HG03066 (cell line): ENCODE measurements at regions not wholly inside any gene's neighbourhood (a gene's known extent, or its start where the extent isn't known, plus 50 kb on each side); places are given as distances from the start of the nearest gene placed in this dataset.

Experiments used
- ATAC-seq: cut with Tn5 transposase; IDR thresholded peaks from one replicate; pipeline ENCODE4 v1.9.1; 2021; ENCODE audit warnings: low read depth; ENCODE audit not compliant: unreplicated experiment

- no peak for ATAC-seq
Measured at GRCh38 chr15:97126553-97127233, 796.2 kb downstream of the NR2F2 start.

GRCh38 chr15:97129674-97130073 lies 799.2 kb downstream of the NR2F2 start:
- ATAC-seq: no peak

- no peak for ATAC-seq
Measured at GRCh38 chr15:97140216-97140615, 809.7 kb downstream of the NR2F2 start.

- ATAC-seq: no peak
Measured at GRCh38 chr15:97141360-97141759, 810.9 kb downstream of the NR2F2 start.

- no peak for ATAC-seq
Measured at GRCh38 chr15:97141871-97142270, 811.4 kb downstream of the NR2F2 start.

GRCh38 chr15:97143592-97144376 lies 813.3 kb downstream of the NR2F2 start:
- no peak for ATAC-seq

GRCh38 chr15:97144377-97144711 lies 813.8 kb downstream of the NR2F2 start:
- ATAC-seq: no peak

- no peak for ATAC-seq
Measured at GRCh38 chr15:97146929-97147870, 813.3 kb upstream of the ARRDC4 start.

GRCh38 chr15:97153356-97153965 lies 807.0 kb upstream of the ARRDC4 start:
- ATAC-seq: no peak

- ATAC-seq: no peak
Measured at GRCh38 chr15:97156739-97157265, 803.7 kb upstream of the ARRDC4 start.

- ATAC-seq: no peak
Measured at GRCh38 chr15:97162805-97163495, 797.6 kb upstream of the ARRDC4 start.

GRCh38 chr15:97165205-97165604 lies 795.3 kb upstream of the ARRDC4 start:
- ATAC-seq: no peak

- no peak for ATAC-seq
Measured at GRCh38 chr15:97168704-97169475, 791.6 kb upstream of the ARRDC4 start.

- ATAC-seq: no peak
Measured at GRCh38 chr15:97171556-97171955, 788.9 kb upstream of the ARRDC4 start.

GRCh38 chr15:97174886-97175540 lies 785.5 kb upstream of the ARRDC4 start:
- ATAC-seq: no peak

GRCh38 chr15:97177151-97177577 lies 783.3 kb upstream of the ARRDC4 start:
- ATAC-seq: no peak

- ATAC-seq: no peak
Measured at GRCh38 chr15:97182581-97182980, 777.9 kb upstream of the ARRDC4 start.

- no peak for ATAC-seq
Measured at GRCh38 chr15:97189162-97189780, 771.2 kb upstream of the ARRDC4 start.
